SH-SY5Y (cell line): ENCODE measurements at regions not wholly inside any gene's neighbourhood (a gene's known extent, or its start where the extent isn't known, plus 50 kb on each side); places are given as distances from the start of the nearest gene placed in this dataset.
A peak's percentile ranks its signal among the peaks of the same experiment; 100 is the strongest.

Experiments
- GATA2 ChIP-seq: IDR thresholded peaks from 2 replicates; pipeline ENCODE4 v1.6.1; 2011; ENCODE audit warnings: mild to moderate bottlenecking, low read depth, low read length
- GATA3 ChIP-seq: IDR thresholded peaks from 2 replicates; pipeline ENCODE4 v1.6.1; 2011; ENCODE audit warnings: low read depth, mild to moderate bottlenecking, low read length, moderate library complexity

GRCh38 chr2:200193331-200193730 is 113.2 kb upstream of the SPATS2L start:
- peak; percentile 60; the same call in 1 of the 2 replicates for TF ChIP-seq GATA2
- TF ChIP-seq GATA3, result peak; percentile 42; the same call in 1 of the 2 replicates
